ENCODE measurements at regions not wholly inside any gene's neighbourhood (a gene's known extent, or its start where the extent isn't known, plus 50 kb on each side); places are given as distances from the start of the nearest gene placed in this dataset.

GRCh38 chr5:163623524-163623923 lies 118.1 kb downstream of the MAT2B start:
- no peak for DNase-seq

GRCh38 chr5:163623986-163624385 lies 118.6 kb downstream of the MAT2B start:
- DNase-seq: no peak

- no peak for DNase-seq
Observed at GRCh38 chr5:163624431-163624830, 119.0 kb downstream of the MAT2B start.

- DNase-seq: no peak
Observed at GRCh38 chr5:163626904-163627434, 121.5 kb downstream of the MAT2B start.

- DNase-seq: no peak
Observed at GRCh38 chr5:163631856-163632255, 126.4 kb downstream of the MAT2B start.

GRCh38 chr5:163633926-163634460 lies 128.6 kb downstream of the MAT2B start:
- DNase-seq: no peak

- DNase-seq: no peak
Observed at GRCh38 chr5:163635631-163636030, 130.2 kb downstream of the MAT2B start.

GRCh38 chr5:163642904-163643303 lies 137.5 kb downstream of the MAT2B start:
- DNase-seq: no peak

- DNase-seq: no peak
Observed at GRCh38 chr5:163645421-163646416, 140.3 kb downstream of the MAT2B start.

GRCh38 chr5:163649514-163649913 lies 144.1 kb downstream of the MAT2B start:
- no peak for DNase-seq

- no peak for DNase-seq
Observed at GRCh38 chr5:163653526-163653925, 148.1 kb downstream of the MAT2B start.

- no peak for DNase-seq
Observed at GRCh38 chr5:163658702-163659567, 153.5 kb downstream of the MAT2B start.

- no peak for DNase-seq
Observed at GRCh38 chr5:163659568-163659902, 154.1 kb downstream of the MAT2B start.

- DNase-seq: no peak
Observed at GRCh38 chr5:163660486-163660885, 155.1 kb downstream of the MAT2B start.

- DNase-seq: no peak
Observed at GRCh38 chr5:163661360-163661759, 155.9 kb downstream of the MAT2B start.

GRCh38 chr5:163670036-163670435 lies 164.6 kb downstream of the MAT2B start:
- DNase-seq: no peak

- no peak for DNase-seq
Observed at GRCh38 chr5:163677092-163677491, 171.7 kb downstream of the MAT2B start.

GRCh38 chr5:163682234-163682633 lies 176.8 kb downstream of the MAT2B start:
- no peak for DNase-seq

GRCh38 chr5:163687414-163687813 lies 182.0 kb downstream of the MAT2B start:
- no peak for DNase-seq

- no peak for DNase-seq
Observed at GRCh38 chr5:163692091-163692490, 186.7 kb downstream of the MAT2B start.

GRCh38 chr5:163695830-163696578 lies 190.6 kb downstream of the MAT2B start:
- DNase-seq: no peak

GRCh38 chr5:163696579-163696887 lies 191.1 kb downstream of the MAT2B start:
- no peak for DNase-seq
